IMR-90 (cell line): ENCODE measurements at regions not wholly inside any gene's neighbourhood (a gene's known extent, or its start where the extent isn't known, plus 50 kb on each side); places are given as distances from the start of the nearest gene placed in this dataset.

ENCODE experiments used
- ATAC-seq: fragments of 200-7000 bp; cut with Tn5 transposase; 2 replicates; pipeline ENCODE4 v1.9.1; 2020; ENCODE audit warnings: low read depth, mild to moderate bottlenecking, moderate library complexity
- BruUV-seq: library from RNA; stranded (reverse); fragments of 400-500 nt; replicated peaks from 2 replicates; lab custom pipeline; 2021; lab: Mats Ljungman, UMichigan
- CTCF ChIA-PET: fragments of 300-600 bp; formaldehyde crosslinking; extraction: SDS; loops from one replicate; lab custom pipeline; 2021; ENCODE audit warnings: antibody characterized with exemption; lab: Yijun Ruan, JAX
- POLR2A ChIA-PET: fragments of 300-600 bp; sonication (Branson Sonifier 250); formaldehyde crosslinking; loops from one replicate; lab custom pipeline; 2022; ENCODE audit warnings: antibody characterized with exemption; ENCODE audit not compliant: unreplicated experiment; lab: Charles Lee
- DNase-seq: peaks from one replicate; pipeline ENCODE4 v3.0.0; 2013
- H2AFZ ChIP-seq: replicated peaks from 2 replicates; pipeline ENCODE3; 2013; ENCODE audit warnings: low read length, mild to moderate bottlenecking; ENCODE audit not compliant: poor library complexity
- H2AK5ac ChIP-seq: 2 replicates; pipeline ENCODE4 v1.6.1; 2013; ENCODE audit warnings: low read depth, low read length, inconsistent platforms
- H2AK9ac ChIP-seq: replicated peaks from 2 replicates; pipeline ENCODE3; 2013; ENCODE audit warnings: mild to moderate bottlenecking, low read depth, low read length, moderate library complexity; ENCODE audit not compliant: poor library complexity
- H2BK120ac ChIP-seq: 2 replicates; pipeline ENCODE4 v1.6.1; 2013; ENCODE audit warnings: low read depth, low read length, inconsistent platforms
- H2BK15ac ChIP-seq: 3 replicates; pipeline ENCODE4 v1.6.1; 2013; ENCODE audit warnings: low read depth, low read length, inconsistent platforms
- H2BK20ac ChIP-seq: 2 replicates; pipeline ENCODE4 v1.6.1; 2013; ENCODE audit warnings: low read depth, mild to moderate bottlenecking, inconsistent platforms, low read length, moderate library complexity
- H2BK5ac ChIP-seq: 2 replicates; pipeline ENCODE4 v1.6.1; 2013; ENCODE audit warnings: mild to moderate bottlenecking, low read depth, low read length, inconsistent platforms; ENCODE audit not compliant: poor library complexity, severe bottlenecking
- H3K14ac ChIP-seq: replicated peaks from 2 replicates; pipeline ENCODE4 v1.6.1; 2013; ENCODE audit warnings: low read depth, low read length, inconsistent platforms
- H3K18ac ChIP-seq: 2 replicates; pipeline ENCODE4 v1.6.1; 2013; ENCODE audit warnings: low read depth, low read length, control low read depth
- H3K23ac ChIP-seq: 2 replicates; pipeline ENCODE4 v1.6.1; 2013; ENCODE audit warnings: low read depth, low read length, inconsistent platforms
- H3K27ac ChIP-seq: 2 replicates; pipeline ENCODE4 v1.5.1; 2013; ENCODE audit warnings: mild to moderate bottlenecking, control low read depth, low read length; ENCODE audit not compliant: insufficient read depth
- H3K27me3 ChIP-seq: 2 replicates; pipeline ENCODE4 v1.6.1; 2013; ENCODE audit warnings: low read length; ENCODE audit not compliant: control insufficient read depth, insufficient read depth
- H3K36me3 ChIP-seq: 2 replicates; pipeline ENCODE4 v1.6.1; 2013; ENCODE audit warnings: low read length, mixed read lengths; ENCODE audit not compliant: control insufficient read depth, insufficient read depth
- H3K4ac ChIP-seq: 2 replicates; pipeline ENCODE4 v1.6.1; 2013; ENCODE audit warnings: low read depth, low read length, inconsistent platforms
- H3K4me1 ChIP-seq: 2 replicates; pipeline ENCODE4 v1.6.1; 2013; ENCODE audit warnings: low read length, mixed read lengths; ENCODE audit not compliant: control insufficient read depth, insufficient read depth
- H3K4me2 ChIP-seq: 2 replicates; pipeline ENCODE4 v1.6.1; 2013; ENCODE audit warnings: low read depth, mild to moderate bottlenecking, control low read depth, low read length, moderate library complexity
- H3K4me3 ChIP-seq: 2 replicates; pipeline ENCODE4 v1.5.1; 2013; ENCODE audit warnings: low read depth, mild to moderate bottlenecking, control low read depth, low read length, moderate library complexity; ENCODE audit not compliant: insufficient read depth
- H3K56ac ChIP-seq: 2 replicates; pipeline ENCODE4 v1.6.1; 2013; ENCODE audit warnings: low read length, inconsistent platforms; ENCODE audit not compliant: insufficient read depth; ENCODE audit errors: extremely low read depth
- H3K79me1 ChIP-seq, 2 experiments: 2 replicates each; pipeline ENCODE4 v1.6.1; 2013; ENCODE audit warnings: low read length in 2 of 2, inconsistent platforms in 1 of 2, low read depth in 1 of 2
- H3K9ac ChIP-seq: 2 replicates; pipeline ENCODE4 v1.6.1; 2013; ENCODE audit warnings: low read depth, low read length, control low read depth
- H3K9me1 ChIP-seq: 2 replicates; pipeline ENCODE4 v1.6.1; 2013; ENCODE audit warnings: low read length, inconsistent platforms; ENCODE audit not compliant: insufficient read depth
- H3K9me3 ChIP-seq: 2 replicates; pipeline ENCODE4 v1.6.1; 2013; ENCODE audit warnings: low read length; ENCODE audit not compliant: control insufficient read depth, insufficient read depth
- H4K20me1 ChIP-seq: 2 replicates; pipeline ENCODE4 v1.6.1; 2013; ENCODE audit warnings: low read length, inconsistent platforms; ENCODE audit not compliant: insufficient read depth
- H4K5ac ChIP-seq: 2 replicates; pipeline ENCODE4 v1.6.1; 2013; ENCODE audit warnings: mild to moderate bottlenecking, low read depth, low read length, control low read depth
- H4K8ac ChIP-seq, 2 experiments: 2 replicates each; pipeline ENCODE4 v1.6.1; 2013; ENCODE audit warnings: low read depth in 2 of 2, low read length in 2 of 2, control low read depth in 1 of 2, inconsistent platforms in 1 of 2
- H4K91ac ChIP-seq: 2 replicates; pipeline ENCODE4 v1.6.1; 2013; ENCODE audit warnings: low read depth, low read length, inconsistent platforms; ENCODE audit not compliant: insufficient read depth
- BHLHE40 ChIP-seq: fragments of 150-350 bp; IDR thresholded peaks from 2 replicates; pipeline ENCODE4 v1.6.1; 2016; ENCODE audit warnings: mild to moderate bottlenecking, low read depth, low read length
- CEBPB ChIP-seq: IDR thresholded peaks from 2 replicates; pipeline ENCODE4 v1.6.1; 2012; ENCODE audit warnings: low read depth, low read length, improper control_type of control experiment
- CHD1 ChIP-seq: IDR thresholded peaks from 2 replicates; pipeline ENCODE4 v1.6.1; 2012; ENCODE audit warnings: low read depth, low read length, improper control_type of control experiment
- CTCF ChIP-seq: conservative IDR thresholded peaks from 2 replicates; pipeline ENCODE4 v1.5.1; 2012; ENCODE audit warnings: mild to moderate bottlenecking, low read depth, low read length, improper control_type of control experiment
- ELK1 ChIP-seq: fragments of 150-350 bp; IDR thresholded peaks from 2 replicates; pipeline ENCODE4 v1.6.1; 2016; ENCODE audit warnings: low read depth, mild to moderate bottlenecking, low read length, moderate library complexity, borderline replicate concordance
- FOS ChIP-seq: fragments of 150-350 bp; IDR thresholded peaks from 2 replicates; pipeline ENCODE4 v1.6.1; 2016; ENCODE audit warnings: low read depth, low read length
- MAFK ChIP-seq: IDR thresholded peaks from 2 replicates; pipeline ENCODE4 v1.6.1; 2012; ENCODE audit warnings: low read depth, low read length, improper control_type of control experiment
- MAZ ChIP-seq: IDR thresholded peaks from 2 replicates; pipeline ENCODE4 v1.6.1; 2012; ENCODE audit warnings: low read depth, mild to moderate bottlenecking, low read length, improper control_type of control experiment, moderate library complexity, borderline replicate concordance
- MXI1 ChIP-seq: IDR thresholded peaks from 2 replicates; pipeline ENCODE4 v1.6.1; 2012; ENCODE audit warnings: low read depth, mild to moderate bottlenecking, low read length, moderate library complexity, borderline replicate concordance
- NFE2L2 ChIP-seq: fragments of 150-350 bp; IDR thresholded peaks from 2 replicates; pipeline ENCODE4 v1.6.1; 2016; ENCODE audit warnings: low read depth, mild to moderate bottlenecking, low read length
- POLR2A ChIP-seq: IDR thresholded peaks from 2 replicates; pipeline ENCODE4 v1.6.1; 2012; ENCODE audit warnings: mild to moderate bottlenecking, low read depth, low read length
- RAD21 ChIP-seq: IDR thresholded peaks from 2 replicates; pipeline ENCODE4 v1.6.1; 2012; ENCODE audit warnings: low read length, improper control_type of control experiment
- RCOR1 ChIP-seq: IDR thresholded peaks from 2 replicates; pipeline ENCODE4 v1.6.1; 2012; ENCODE audit warnings: mild to moderate bottlenecking, low read length, improper control_type of control experiment; ENCODE audit not compliant: insufficient replicate concordance
- RFX5 ChIP-seq: IDR thresholded peaks from 2 replicates; pipeline ENCODE4 v1.8.0; 2012; ENCODE audit warnings: low read depth, mild to moderate bottlenecking, low read length, moderate library complexity
- SMC3 ChIP-seq: fragments of 150-350 bp; IDR thresholded peaks from 2 replicates; pipeline ENCODE4 v1.6.1; 2016; ENCODE audit warnings: low read depth, mild to moderate bottlenecking, antibody characterized with exemption, low read length, moderate library complexity
- WGBS, 2 experiments: methylation state at CpG; one replicate each; pipeline versions ENCODE4 v1.1.5 to v1.1.7; 2013; ENCODE audit warnings: missing lambda C conversion rate in 2 of 2; ENCODE audit not compliant: insufficient read length in 1 of 2; ENCODE audit errors: extremely low coverage in 2 of 2; 5-methylcytosine and 5-hydroxymethylcytosine counted together
- dilution Hi-C: fragments of 300-500 bp; cut with HindIII; formaldehyde crosslinking; loops from one replicate; pipeline ENCODE4 v1.14.3; 2018; ENCODE audit warnings: low sequenced_read_pairs; ENCODE audit not compliant: unreplicated experiment
- in situ Hi-C: fragments of 300-500 bp; cut with MboI; formaldehyde crosslinking; loops from 3 replicates; pipeline ENCODE4 v1.14.3; 2019; ENCODE audit warnings: low sequenced_read_pairs, inconsistent platforms, mixed read lengths
- intact Hi-C: fragments of 100-400 bp; cut with micrococcal nuclease; formaldehyde crosslinking; loops from 2 replicates; pipeline ENCODE4 v1.10.0; 2022
- TF ChIP-seq, protein P1 (sequence below): fragments of 150-350 bp; IDR thresholded peaks from 2 replicates; pipeline ENCODE4 v1.6.1; 2017; ENCODE audit warnings: mild to moderate bottlenecking, antibody characterized with exemption, low read length, low read depth

- intact Hi-C loops, result no loop called here
- Histone ChIP-seq H2AK9ac (no peak overlapping the region), H4K8ac (no peak overlapping the region), H2BK5ac (no peak overlapping the region), H2AK5ac (no peak overlapping the region), H3K23ac (no peak overlapping the region), H3K4ac (no peak overlapping the region), H4K5ac (no peak overlapping the region), H3K9me1 (no peaks in the 10 kb centered on the region), H3K27ac (no peak overlapping the region), H3K27me3 (no peaks in the 10 kb centered on the region), H3K14ac (no peak overlapping the region), H3K36me3 (no peaks in the 10 kb centered on the region), H3K79me1 (no peaks in the 10 kb centered on the region), H2BK120ac (no peak overlapping the region), H3K18ac (no peak overlapping the region), H3K9ac (no peak overlapping the region), H3K4me3 (no peak overlapping the region), H3K4me2 (no peak overlapping the region), H3K4me1 (no peaks in the 10 kb centered on the region), H3K56ac (no peak overlapping the region), H3K9me3 (peaks cover 28% of the 10 kb centered on the region), H2BK15ac (no peak overlapping the region), H4K91ac (no peak overlapping the region), H4K20me1 (no peaks in the 10 kb centered on the region), H2BK20ac (no peak overlapping the region), H2AFZ (no peak overlapping the region)
- no TSS peak for BruUV-seq
- ATAC-seq (no peak), DNase-seq (no peak)
- no CpG with 5 or more reads among the region's 3 CpGs for WGBS, 2 experiments
- CTCF ChIA-PET, result no interaction called here
- in situ Hi-C loops, result no loop called here
- dilution Hi-C loops, result no loop called here
- POLR2A ChIA-PET, result no interaction called here
- TF ChIP-seq SMC3, result no peak
- TF ChIP-seq MAFK, result no peak
- no peak for TF ChIP-seq CHD1
- TF ChIP-seq RCOR1, result no peak
- no peak for TF ChIP-seq RAD21
- TF ChIP-seq CEBPB, result no peak
- no peak for TF ChIP-seq POLR2A
- no peak for TF ChIP-seq MAZ
- TF ChIP-seq MXI1, result no peak
- TF ChIP-seq ELK1, result no peak
- TF ChIP-seq BHLHE40, result no peak
- TF ChIP-seq, protein P1, sequence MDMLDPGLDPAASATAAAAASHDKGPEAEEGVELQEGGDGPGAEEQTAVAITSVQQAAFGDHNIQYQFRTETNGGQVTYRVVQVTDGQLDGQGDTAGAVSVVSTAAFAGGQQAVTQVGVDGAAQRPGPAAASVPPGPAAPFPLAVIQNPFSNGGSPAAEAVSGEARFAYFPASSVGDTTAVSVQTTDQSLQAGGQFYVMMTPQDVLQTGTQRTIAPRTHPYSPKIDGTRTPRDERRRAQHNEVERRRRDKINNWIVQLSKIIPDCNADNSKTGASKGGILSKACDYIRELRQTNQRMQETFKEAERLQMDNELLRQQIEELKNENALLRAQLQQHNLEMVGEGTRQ, result no peak
- no peak for TF ChIP-seq RFX5
- TF ChIP-seq NFE2L2, result no peak
- no peak for TF ChIP-seq FOS
- TF ChIP-seq CTCF, result no peak
Measured at GRCh38 chr5:2534970-2535369, 216.5 kb downstream of the IRX2 start.
